ENCODE measurements at regions not wholly inside any gene's neighbourhood (a gene's known extent, or its start where the extent isn't known, plus 50 kb on each side); places are given as distances from the start of the nearest gene placed in this dataset.

GRCh38 chr3:194810076-194810475 lies 124.4 kb downstream of the FAM43A start:
- TF ChIP-seq CTCF (IDR thresholded peaks at IDR 0.05) (no peak), EZH2phosphoT487 (IDR thresholded peaks at IDR 0.05) (no peak)
- Histone ChIP-seq H3K36me3 (no peaks in the 10 kb centered on the region), H3K9ac (no peak overlapping the region), H3K27me3 (no peaks in the 10 kb centered on the region), H4K20me1 (ENCODE audit: low read depth) (no peaks in the 10 kb centered on the region), H3K4me2 (no peak overlapping the region), H3K4me3 (no peak overlapping the region), H2AFZ (replicated peaks) (no peak overlapping the region), H3K4me1 (peaks cover 8% of the 10 kb centered on the region), H3K79me2 (ENCODE audit: low read depth) (no peaks in the 10 kb centered on the region), H3K27ac (no peak overlapping the region), H3K9me3 (ENCODE audit: low read depth) (no peaks in the 10 kb centered on the region), H3F3A (ENCODE audit: low read depth) (no peaks in the 10 kb centered on the region)
- Mint-ChIP-seq H3K4me3 (no peak overlapping the region), H3K4me1 (peaks cover 12% of the 10 kb centered on the region), H3K36me3 (no peaks in the 10 kb centered on the region), H3K9me3 (no peaks in the 10 kb centered on the region), H3K27me3 (ENCODE audit: insufficient read depth, low read depth) (peaks cover 24% of the 10 kb centered on the region), H3K27ac (no peak overlapping the region)
- no peak for DNase-seq (ENCODE audit: low spot score)

GRCh38 chr3:194811118-194811517 lies 125.4 kb downstream of the FAM43A start:
- Histone ChIP-seq H3F3A (ENCODE audit: low read depth) (no peaks in the 10 kb centered on the region), H3K79me2 (ENCODE audit: low read depth) (no peaks in the 10 kb centered on the region), H3K36me3 (no peaks in the 10 kb centered on the region), H3K4me3 (no peak overlapping the region), H4K20me1 (ENCODE audit: low read depth) (no peaks in the 10 kb centered on the region), H3K4me2 (no peak overlapping the region), H3K9ac (no peak overlapping the region), H3K27me3 (no peaks in the 10 kb centered on the region), H3K27ac (no peak overlapping the region), H2AFZ (replicated peaks) (no peak overlapping the region), H3K4me1 (peaks cover 8% of the 10 kb centered on the region), H3K9me3 (ENCODE audit: low read depth) (no peaks in the 10 kb centered on the region)
- no peak for TF ChIP-seq EZH2 (IDR thresholded peaks at IDR 0.05)
- no peak for TF ChIP-seq EZH2phosphoT487 (IDR thresholded peaks at IDR 0.05)
- TF ChIP-seq CTCF (IDR thresholded peaks at IDR 0.05) = no peak
- Mint-ChIP-seq H3K9me3 (no peaks in the 10 kb centered on the region), H3K4me3 (no peak overlapping the region), H3K36me3 (no peaks in the 10 kb centered on the region), H3K4me1 (peaks cover 18% of the 10 kb centered on the region), H3K27me3 (ENCODE audit: insufficient read depth, low read depth) (peaks cover 24% of the 10 kb centered on the region), H3K27ac (no peak overlapping the region)
- no peak for DNase-seq (ENCODE audit: low spot score)

- Histone ChIP-seq H3K36me3 (no peaks in the 10 kb centered on the region), H2AFZ (replicated peaks) (no peak overlapping the region), H3K9ac (no peak overlapping the region), H3K4me1 (peaks cover under 1% of the 10 kb centered on the region), H3K27ac (no peak overlapping the region), H3F3A (ENCODE audit: low read depth) (no peaks in the 10 kb centered on the region), H3K27me3 (no peaks in the 10 kb centered on the region), H3K9me3 (ENCODE audit: low read depth) (no peaks in the 10 kb centered on the region), H4K20me1 (ENCODE audit: low read depth) (no peaks in the 10 kb centered on the region), H3K4me2 (no peak overlapping the region), H3K79me2 (ENCODE audit: low read depth) (no peaks in the 10 kb centered on the region), H3K4me3 (no peak overlapping the region)
- TF ChIP-seq EZH2 (IDR thresholded peaks at IDR 0.05) = no peak
- TF ChIP-seq EZH2phosphoT487 (IDR thresholded peaks at IDR 0.05) = no peak
- TF ChIP-seq CTCF (IDR thresholded peaks at IDR 0.05) = no peak
- no peaks in the 10 kb centered on the region for H3K9me3 Mint-ChIP-seq
- no peak overlapping the region for H3K27ac Mint-ChIP-seq
- no peaks in the 10 kb centered on the region for H3K36me3 Mint-ChIP-seq
- peaks cover 21% of the 10 kb centered on the region for H3K27me3 Mint-ChIP-seq (ENCODE audit: insufficient read depth, low read depth)
- DNase-seq (ENCODE audit: low spot score) = no peak
- peaks cover 10% of the 10 kb centered on the region for H3K4me1 Mint-ChIP-seq
- no peak overlapping the region for H3K4me3 Mint-ChIP-seq
These were observed 126.5 kb downstream of the FAM43A start for GRCh38 chr3:194812176-194812575.
